T-cell (primary cell): ENCODE measurements at regions not wholly inside any gene's neighbourhood (a gene's known extent, or its start where the extent isn't known, plus 50 kb on each side); places are given as distances from the start of the nearest gene placed in this dataset.
"Not testable (repeated sequence)": the region's sequence is repeated elsewhere in the genome, so short reads cannot be mapped to it uniquely, and the experiment has no call there.

Experiments
- ATAC-seq, 4 experiments: fragments of 200-7000 bp in 3 of 4; fragments of 150-1000 bp in 1 of 4; cut with Tn5 transposase; replicated peaks in 1 of 4; 1 replicate in 3 of 4; 2 replicates in 1 of 4; pipeline ENCODE4 v1.10.0; 2021; ENCODE audit warnings: moderate library complexity in 3 of 4, mild to moderate bottlenecking in 2 of 4, moderate number of reproducible peaks in 1 of 4
- CTCF ChIA-PET, 2 donors: fragments of 300-600 bp; sonication (Branson Sonifier 250); formaldehyde crosslinking; loops; one replicate each; lab custom pipeline; 2022; ENCODE audit warnings: antibody characterized with exemption in 2 of 2; lab: Charles Lee
- POLR2A ChIA-PET, 2 donors: fragments of 300-600 bp; sonication (Branson Sonifier 250); formaldehyde crosslinking; loops; one replicate each; lab custom pipeline; 2022; ENCODE audit warnings: antibody characterized with exemption in 2 of 2; lab: Charles Lee
- DNase-seq, 35 experiments: peaks; one replicate each; pipeline versions ENCODE4 v3.0.0 to v3.0.0-alpha.2; 2013 to 2023
- H3K27ac ChIP-seq: one replicate; pipeline ENCODE4 v1.5.1; 2013; ENCODE audit warnings: low read length
- H3K27me3 ChIP-seq, 2 experiments: replicated peaks in 1 of 2; 1 replicate in 1 of 2; 2 replicates in 1 of 2; pipeline versions ENCODE4 v1.6.1 to v1.7.0; 2013; ENCODE audit warnings: low read length in 1 of 2, mixed read lengths in 1 of 2; ENCODE audit not compliant: control insufficient read depth in 2 of 2, insufficient read depth in 2 of 2; ENCODE audit errors: extremely low read depth in 1 of 2
- H3K36me3 ChIP-seq, 2 donors: 1 replicate in 1 of 2; 2 replicates in 1 of 2; pipeline versions ENCODE4 v1.6.1 to v1.7.0; 2013; ENCODE audit warnings: low read length in 1 of 2; ENCODE audit not compliant: control insufficient read depth in 2 of 2, insufficient read depth in 1 of 2; ENCODE audit errors: extremely low read depth in 1 of 2
- H3K4me1 ChIP-seq, 2 experiments: 1 replicate in 1 of 2; 2 replicates in 1 of 2; pipeline versions ENCODE4 v1.6.1 to v1.7.0; 2013; ENCODE audit warnings: low read length in 2 of 2, mixed read lengths in 1 of 2; ENCODE audit not compliant: insufficient read depth in 2 of 2, control insufficient read depth in 1 of 2; ENCODE audit errors: extremely low read depth in 1 of 2
- H3K4me3 ChIP-seq, 2 donors: 1 replicate in 1 of 2; 2 replicates in 1 of 2; pipeline versions ENCODE4 v1.5.1 to v1.7.0; 2013; ENCODE audit warnings: mild to moderate bottlenecking in 2 of 2, low read length in 1 of 2, moderate library complexity in 1 of 2; ENCODE audit not compliant: control insufficient read depth in 1 of 2; ENCODE audit errors: extremely low read depth in 1 of 2
- H3K9me3 ChIP-seq: 2 replicates; pipeline ENCODE4 v1.7.0; 2013
- H3K27ac Mint-ChIP-seq, 2 donors: one replicate each; pipeline ENCODE4 v1.8.0; 2020 to 2021; ENCODE audit warnings: mild to moderate bottlenecking in 2 of 2, mixed read lengths in 2 of 2
- H3K27me3 Mint-ChIP-seq, 2 donors: one replicate each; pipeline ENCODE4 v1.8.0; 2021 to 2022; ENCODE audit warnings: mixed read lengths in 2 of 2
- H3K36me3 Mint-ChIP-seq: one replicate; pipeline ENCODE4 v1.8.0; 2021; ENCODE audit warnings: mixed read lengths
- H3K4me1 Mint-ChIP-seq, 3 donors: one replicate each; pipeline ENCODE4 v1.8.0; 2020 to 2022; ENCODE audit warnings: mixed read lengths in 3 of 3, mild to moderate bottlenecking in 1 of 3
- H3K4me3 Mint-ChIP-seq, 3 donors: one replicate each; pipeline ENCODE4 v1.8.0; 2020 to 2022; ENCODE audit warnings: mild to moderate bottlenecking in 3 of 3, mixed read lengths in 3 of 3, moderate library complexity in 3 of 3
- H3K9me3 Mint-ChIP-seq, 3 donors: one replicate each; pipeline ENCODE4 v1.8.0; 2020 to 2022; ENCODE audit warnings: mixed read lengths in 3 of 3
- WGBS: methylation state at CpG from one replicate; pipeline ENCODE4 v1.1.5; 2013; ENCODE audit warnings: missing lambda C conversion rate; ENCODE audit not compliant: insufficient coverage; 5-methylcytosine and 5-hydroxymethylcytosine counted together

- DNase-seq (no peak), ATAC-seq (no peak)
- H3K9me3 ChIP-seq = no peaks in the 10 kb centered on the region
- ChIA-PET POLR2A (no interaction called here), CTCF (no interaction called here)
- Mint-ChIP-seq H3K4me1 (no peaks in the 10 kb centered on the region), H3K9me3 (peaks cover 14 to 20% (median 18%) of the 10 kb centered on the region in 3 donors), H3K36me3 (no peaks in the 10 kb centered on the region), H3K27me3 (no peaks in the 10 kb centered on the region), H3K4me3 (no peak overlapping the region), H3K27ac (no peak overlapping the region)
- no peak overlapping the region for H3K27ac ChIP-seq
- WGBS = 50% methylated on average over 1 of the region's 2 CpGs
- H3K36me3 ChIP-seq = no peaks in the 10 kb centered on the region
- no peaks in the 10 kb centered on the region for H3K27me3 ChIP-seq
- no peaks in the 10 kb centered on the region for H3K4me1 ChIP-seq
- H3K4me3 ChIP-seq = no peak overlapping the region
These were observed 852.3 kb upstream of the HS3ST5 start for GRCh38 chr6:115194981-115195638.

DNA sequence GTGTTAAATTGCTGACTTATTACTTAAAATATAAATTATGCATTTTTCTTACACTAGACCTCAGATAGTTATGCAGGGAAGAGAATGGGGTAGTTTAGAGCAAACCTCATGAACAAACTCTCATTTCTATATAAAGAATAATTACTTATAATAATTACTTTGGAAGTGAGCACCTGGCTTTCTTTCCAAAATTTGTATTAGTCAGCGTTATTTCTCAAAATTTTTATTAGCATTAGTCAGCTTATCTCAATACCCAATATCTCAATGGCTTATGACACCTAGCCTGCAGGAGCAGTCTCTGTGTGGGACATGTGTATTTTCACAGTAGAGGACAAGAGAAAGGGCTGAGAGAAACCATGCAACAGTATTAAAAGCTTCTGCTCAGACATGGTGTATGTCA lies 849.2 kb upstream of the HS3ST5 start:
- no CpG with 5 or more reads among the region's 1 CpG for WGBS
- POLR2A ChIA-PET = no interaction called here
- Histone ChIP-seq H3K4me3 (no peak overlapping the region), H3K27me3 (no peaks in the 10 kb centered on the region), H3K27ac (no peak overlapping the region), H3K36me3 (no peaks in the 10 kb centered on the region), H3K4me1 (no peaks in the 10 kb centered on the region), H3K9me3 (peaks cover 2% of the 10 kb centered on the region)
- H3K36me3 Mint-ChIP-seq = no peaks in the 10 kb centered on the region
- peaks cover 0 to 10% (median 4%) of the 10 kb centered on the region in 3 donors for H3K9me3 Mint-ChIP-seq
- CTCF ChIA-PET = no interaction called here
- H3K27ac Mint-ChIP-seq = no peak overlapping the region
- no peaks in the 10 kb centered on the region for H3K4me1 Mint-ChIP-seq
- H3K27me3 Mint-ChIP-seq = no peaks in the 10 kb centered on the region
- no peak for ATAC-seq
- DNase-seq = no peak
- H3K4me3 Mint-ChIP-seq = no peak overlapping the region

GRCh38 chr6:115190534-115190933 lies 847.7 kb upstream of the HS3ST5 start:
- no peaks in the 10 kb centered on the region for H3K36me3 Mint-ChIP-seq
- ChIA-PET CTCF (no interaction called here), POLR2A (no interaction called here)
- Histone ChIP-seq H3K27me3 (no peaks in the 10 kb centered on the region), H3K27ac (no peak overlapping the region), H3K9me3 (peaks cover 2% of the 10 kb centered on the region), H3K36me3 (no peaks in the 10 kb centered on the region), H3K4me3 (no peak overlapping the region), H3K4me1 (no peaks in the 10 kb centered on the region)
- no peak overlapping the region for H3K4me3 Mint-ChIP-seq
- no peak overlapping the region for H3K27ac Mint-ChIP-seq
- no peaks in the 10 kb centered on the region for H3K27me3 Mint-ChIP-seq
- H3K4me1 Mint-ChIP-seq = no peaks in the 10 kb centered on the region
- no peak for DNase-seq
- H3K9me3 Mint-ChIP-seq = peaks cover 0 to 6% (median 3%) of the 10 kb centered on the region in 3 donors
- no peak for ATAC-seq
- WGBS = no CpG with 5 or more reads among the region's 1 CpG

DNA sequence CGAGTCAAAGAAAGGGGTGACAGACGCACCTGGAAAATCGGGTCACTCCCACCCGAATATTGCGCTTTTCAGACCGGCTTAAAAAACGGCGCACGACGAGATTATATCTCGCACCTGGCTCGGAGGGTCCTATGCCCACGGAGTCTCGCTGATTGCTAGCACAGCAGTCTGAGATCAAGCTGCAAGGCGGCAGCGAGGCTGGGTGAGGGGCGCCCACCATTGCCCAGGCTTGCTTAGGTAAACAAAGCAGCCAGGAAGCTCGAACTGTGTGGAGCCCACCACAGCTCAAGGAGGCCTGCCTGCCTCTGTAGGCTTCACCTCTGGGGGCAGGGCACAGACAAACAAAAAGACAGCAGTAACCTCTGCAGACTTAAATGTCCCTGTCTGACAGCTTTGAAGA lies 832.6 kb upstream of the HS3ST5 start:
- DNase-seq, H3K36me3 Mint-ChIP-seq, H3K4me1 ChIP-seq, H3K4me1 Mint-ChIP-seq, H3K4me3 Mint-ChIP-seq, CTCF ChIA-PET, H3K27me3 ChIP-seq, H3K9me3 ChIP-seq, POLR2A ChIA-PET, H3K9me3 Mint-ChIP-seq, H3K4me3 ChIP-seq, H3K36me3 ChIP-seq, H3K27ac Mint-ChIP-seq, H3K27ac ChIP-seq, H3K27me3 Mint-ChIP-seq, ATAC-seq: not testable (repeated sequence)
- 93% methylated on average over 13 of the region's 18 CpGs for WGBS

DNA sequence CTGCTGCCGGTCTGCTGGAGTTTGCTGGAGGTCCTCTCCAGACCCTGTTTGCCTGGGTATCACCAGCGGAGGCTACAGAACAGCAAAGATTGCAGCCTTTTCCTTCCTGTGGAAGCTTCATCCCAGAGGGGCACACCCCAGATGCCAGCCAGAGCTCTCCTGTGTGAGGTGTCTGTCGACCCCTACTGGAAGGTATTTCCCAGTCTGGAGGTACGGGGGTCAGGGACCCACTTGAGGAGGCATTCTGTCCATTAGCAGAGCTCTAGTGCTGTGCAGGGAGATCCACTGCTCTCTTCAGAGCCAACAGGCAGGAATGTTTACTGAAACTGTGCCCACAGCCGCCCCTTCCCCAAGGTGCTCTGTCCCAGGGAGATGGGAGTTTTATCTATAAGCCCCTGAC lies 823.1 kb upstream of the HS3ST5 start:
- H3K36me3 ChIP-seq, H3K9me3 ChIP-seq, H3K27ac ChIP-seq, H3K4me1 ChIP-seq, H3K4me1 Mint-ChIP-seq, H3K27ac Mint-ChIP-seq, H3K4me3 ChIP-seq, CTCF ChIA-PET, POLR2A ChIA-PET, H3K36me3 Mint-ChIP-seq, DNase-seq, H3K4me3 Mint-ChIP-seq, ATAC-seq, H3K27me3 ChIP-seq, H3K27me3 Mint-ChIP-seq: not testable (repeated sequence)
- peaks cover 13 to 20% (median 16%) of the 10 kb centered on the region in 3 donors for H3K9me3 Mint-ChIP-seq
- 83% methylated on average over 5 of the region's 5 CpGs for WGBS

DNA sequence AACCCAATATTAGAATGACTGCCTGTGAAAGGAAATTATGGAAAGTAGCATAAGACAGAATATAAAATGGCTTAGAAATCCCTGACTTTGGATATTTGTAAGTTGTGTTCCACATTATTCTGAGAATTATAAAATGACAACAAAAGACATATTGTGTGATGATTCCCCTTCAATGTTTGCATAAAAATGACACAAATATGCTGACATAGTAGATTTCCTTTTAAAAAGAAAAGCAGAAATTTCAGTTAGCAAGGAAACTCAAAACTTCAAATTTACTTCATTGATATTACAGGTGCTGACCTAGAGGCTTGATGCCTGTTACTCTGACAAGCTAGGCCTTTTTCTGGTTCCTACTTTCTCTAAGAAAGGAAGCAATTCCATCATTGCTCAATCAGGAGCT lies 816.9 kb upstream of the HS3ST5 start:
- ChIA-PET POLR2A (no interaction called here), CTCF (no interaction called here)

GRCh38 chr6:115137910-115138309 lies 795.1 kb upstream of the HS3ST5 start:
- H3K9me3 Mint-ChIP-seq = peaks cover 7 to 19% (median 12%) of the 10 kb centered on the region in 3 donors
- peaks cover 2% of the 10 kb centered on the region for H3K9me3 ChIP-seq
- no peaks in the 10 kb centered on the region for H3K36me3 ChIP-seq
- ATAC-seq (no peak), DNase-seq (no peak)
- no peak overlapping the region for H3K4me3 Mint-ChIP-seq
- H3K36me3 Mint-ChIP-seq = no peaks in the 10 kb centered on the region
- no peak overlapping the region for H3K4me3 ChIP-seq
- ChIA-PET CTCF (no interaction called here), POLR2A (no interaction called here)
- H3K27me3 Mint-ChIP-seq = no peaks in the 10 kb centered on the region
- no peaks in the 10 kb centered on the region for H3K27me3 ChIP-seq
- no CpG with 5 or more reads among the region's 2 CpGs for WGBS
- no peaks in the 10 kb centered on the region for H3K4me1 Mint-ChIP-seq
- H3K4me1 ChIP-seq = no peaks in the 10 kb centered on the region
- H3K27ac Mint-ChIP-seq = no peak overlapping the region
- H3K27ac ChIP-seq = no peak overlapping the region

More for the DNA sequence above, 816.9 kb upstream of the HS3ST5 start:
- Mint-ChIP-seq H3K9me3 (peaks cover 18 to 26% (median 22%) of the 10 kb centered on the region in 3 donors), H3K27ac (no peak overlapping the region), H3K4me3 (no peak overlapping the region), H3K27me3 (no peaks in the 10 kb centered on the region), H3K36me3 (no peaks in the 10 kb centered on the region), H3K4me1 (no peaks in the 10 kb centered on the region)
- no peak overlapping the region for H3K4me3 ChIP-seq
- H3K9me3 ChIP-seq = no peaks in the 10 kb centered on the region
- ATAC-seq = no peak
- no peaks in the 10 kb centered on the region for H3K36me3 ChIP-seq
- no peaks in the 10 kb centered on the region for H3K4me1 ChIP-seq
- H3K27ac ChIP-seq = no peak overlapping the region
- H3K27me3 ChIP-seq = no peaks in the 10 kb centered on the region
- DNase-seq = no peak
